NCI-H460 (cell line): ENCODE measurements at regions not wholly inside any gene's neighbourhood (a gene's known extent, or its start where the extent isn't known, plus 50 kb on each side); places are given as distances from the start of the nearest gene placed in this dataset.
"Not testable (repeated sequence)": the region's sequence is repeated elsewhere in the genome, so short reads cannot be mapped to it uniquely, and the experiment has no call there.

Experiments used
- DNase-seq: peaks from one replicate; pipeline ENCODE4 v3.0.0-alpha.2; 2016; ENCODE audit warnings: low read depth; ENCODE audit errors: extremely low read depth

- DNase-seq: no peak
Observed at GRCh38 chr4:107470173-107470572, 249.9 kb downstream of the PAPSS1 start.

- no peak for DNase-seq
Observed at GRCh38 chr4:107468812-107469211, 251.2 kb downstream of the PAPSS1 start.

GRCh38 chr4:107468156-107468555 lies 251.9 kb downstream of the PAPSS1 start:
- DNase-seq: no peak

GRCh38 chr4:107467461-107467860 lies 252.6 kb downstream of the PAPSS1 start:
- no peak for DNase-seq

- no peak for DNase-seq
Observed at GRCh38 chr4:107458194-107458593, 261.8 kb downstream of the PAPSS1 start.

- no peak for DNase-seq
Observed at GRCh38 chr4:107453987-107454386, 266.0 kb downstream of the PAPSS1 start.

GRCh38 chr4:107452717-107453630 lies 267.1 kb downstream of the PAPSS1 start:
- DNase-seq: no peak

- no peak for DNase-seq
Observed at GRCh38 chr4:107449611-107450369, 270.2 kb downstream of the PAPSS1 start.

- no peak for DNase-seq
Observed at GRCh38 chr4:107442538-107443111, 277.4 kb downstream of the PAPSS1 start.

- no peak for DNase-seq
Observed at GRCh38 chr4:107439401-107439800, 280.6 kb downstream of the PAPSS1 start.

GRCh38 chr4:107436471-107436870 lies 283.6 kb downstream of the PAPSS1 start:
- DNase-seq: not testable (repeated sequence)

GRCh38 chr4:107432451-107432850 lies 287.6 kb downstream of the PAPSS1 start:
- DNase-seq: no peak

GRCh38 chr4:107423677-107424405 lies 296.2 kb downstream of the PAPSS1 start:
- DNase-seq: no peak

- not testable (repeated sequence) for DNase-seq
Observed at GRCh38 chr4:107419536-107419935, 300.5 kb downstream of the PAPSS1 start.

- no peak for DNase-seq
Observed at GRCh38 chr4:107419052-107419451, 301.0 kb downstream of the PAPSS1 start.

- not testable (repeated sequence) for DNase-seq
Observed at GRCh38 chr4:107415490-107415889, 304.5 kb downstream of the PAPSS1 start.

- not testable (repeated sequence) for DNase-seq
Observed at GRCh38 chr4:107409872-107410271, 310.2 kb downstream of the PAPSS1 start.

- no peak for DNase-seq
Observed at GRCh38 chr4:107408968-107409367, 311.1 kb downstream of the PAPSS1 start.

GRCh38 chr4:107404591-107405300 lies 315.3 kb downstream of the PAPSS1 start:
- no peak for DNase-seq

GRCh38 chr4:107402291-107402690 lies 317.7 kb downstream of the PAPSS1 start:
- DNase-seq: no peak
